ENCODE measurements at regions not wholly inside any gene's neighbourhood (a gene's known extent, or its start where the extent isn't known, plus 50 kb on each side); places are given as distances from the start of the nearest gene placed in this dataset.
"Not testable (repeated sequence)": the region's sequence is repeated elsewhere in the genome, so short reads cannot be mapped to it uniquely, and the experiment has no call there.

DNA sequence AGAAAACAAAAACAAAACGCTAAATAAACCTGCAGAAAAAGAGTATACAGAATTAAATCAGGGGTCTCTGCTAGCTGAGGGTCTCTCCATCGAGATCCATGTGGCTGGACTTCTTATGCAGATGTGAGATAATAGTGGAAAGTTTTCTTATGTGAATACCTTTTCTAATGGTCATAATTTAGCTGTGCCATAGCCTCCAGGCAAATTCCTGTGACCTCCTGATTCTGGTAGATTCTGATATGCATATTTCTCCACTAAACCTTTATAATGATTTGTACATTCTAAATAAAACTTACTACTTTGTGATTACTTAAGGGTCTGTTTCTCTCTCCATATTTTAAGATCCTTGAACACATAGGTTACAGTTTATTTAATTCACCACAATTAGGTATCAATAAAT lies 1002.6 kb downstream of the GALC start:
- no peak for DNase-seq (ENCODE audit: low spot score)

DNA sequence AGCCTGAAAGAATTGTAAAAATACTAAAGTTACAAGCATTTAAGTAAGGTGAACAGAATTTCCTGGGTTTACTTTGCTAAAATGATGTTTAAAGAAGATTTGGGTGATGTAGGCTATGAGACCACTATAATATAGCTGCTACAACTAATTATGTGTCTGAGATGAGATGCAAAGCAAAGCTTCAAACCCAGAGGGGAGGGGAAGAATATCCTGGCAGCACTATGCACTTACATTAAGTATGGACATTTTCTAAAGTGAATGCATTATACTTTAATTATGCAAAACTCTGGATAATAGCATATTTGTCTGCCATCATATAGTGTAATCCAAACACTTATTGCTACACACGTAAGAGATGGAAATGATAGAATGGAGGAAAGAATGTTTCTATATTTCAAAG lies 1003.7 kb downstream of the GALC start:
- DNase-seq (ENCODE audit: low spot score): no peak

DNA sequence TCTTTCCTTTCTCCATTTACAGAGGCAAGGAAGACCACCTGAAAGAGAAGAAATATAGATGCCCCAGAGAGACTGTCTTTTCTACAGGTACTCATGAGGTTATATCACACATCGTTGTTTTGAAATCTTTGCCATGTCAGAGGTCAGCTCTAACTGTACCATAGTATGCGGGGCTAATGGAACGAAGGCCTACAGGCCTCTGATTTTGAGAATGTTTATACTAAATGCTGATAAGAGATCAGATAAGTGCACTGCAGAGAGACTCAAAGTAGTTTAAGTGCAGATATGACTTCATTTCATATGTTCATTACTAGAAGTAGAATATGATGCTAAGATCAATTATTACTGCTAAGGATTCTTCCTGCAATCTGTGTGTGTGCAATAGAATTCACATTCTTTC lies 1005.0 kb downstream of the GALC start:
- no peak for DNase-seq (ENCODE audit: low spot score)

DNA sequence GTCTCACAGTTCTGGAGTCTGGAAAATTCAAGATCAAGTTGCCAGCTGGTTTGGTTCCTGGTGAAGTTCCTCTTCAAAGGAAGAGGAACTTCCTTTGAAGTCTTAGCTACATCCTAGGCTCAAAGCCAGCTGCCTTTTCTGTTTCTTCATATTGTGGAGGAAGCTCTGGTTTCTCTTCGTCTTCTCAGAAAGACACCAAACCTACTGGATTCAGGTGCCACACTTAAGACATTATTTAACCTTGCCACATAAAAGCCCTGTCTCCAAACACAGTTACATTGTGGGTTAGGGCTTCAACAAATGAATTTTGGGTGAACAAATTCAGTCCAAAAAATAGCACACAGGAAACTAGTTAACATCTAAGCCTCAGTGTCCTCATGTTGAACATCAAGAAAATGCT lies 1019.8 kb downstream of the GALC start:
- no peak for DNase-seq (ENCODE audit: low spot score)

DNA sequence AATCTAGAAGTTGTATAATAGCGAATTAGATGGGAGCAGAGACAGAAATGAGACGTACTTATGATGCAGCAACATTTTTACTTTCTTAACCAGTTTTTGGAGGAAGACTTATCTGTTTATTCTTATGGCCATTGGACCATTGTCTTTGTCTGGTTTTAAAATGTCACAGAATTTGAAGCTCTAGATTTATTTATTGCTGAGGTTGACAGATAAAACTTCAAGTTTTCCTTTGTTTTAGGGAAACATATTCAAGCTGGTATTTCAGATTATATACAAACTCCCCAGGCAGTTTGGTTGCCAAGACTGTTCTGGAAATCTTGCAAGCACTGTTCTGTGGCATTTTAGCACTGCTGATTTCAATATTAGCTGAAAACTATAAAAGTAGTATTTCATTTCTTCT lies 1021.7 kb downstream of the GALC start:
- DNase-seq (ENCODE audit: low spot score): no peak

DNA sequence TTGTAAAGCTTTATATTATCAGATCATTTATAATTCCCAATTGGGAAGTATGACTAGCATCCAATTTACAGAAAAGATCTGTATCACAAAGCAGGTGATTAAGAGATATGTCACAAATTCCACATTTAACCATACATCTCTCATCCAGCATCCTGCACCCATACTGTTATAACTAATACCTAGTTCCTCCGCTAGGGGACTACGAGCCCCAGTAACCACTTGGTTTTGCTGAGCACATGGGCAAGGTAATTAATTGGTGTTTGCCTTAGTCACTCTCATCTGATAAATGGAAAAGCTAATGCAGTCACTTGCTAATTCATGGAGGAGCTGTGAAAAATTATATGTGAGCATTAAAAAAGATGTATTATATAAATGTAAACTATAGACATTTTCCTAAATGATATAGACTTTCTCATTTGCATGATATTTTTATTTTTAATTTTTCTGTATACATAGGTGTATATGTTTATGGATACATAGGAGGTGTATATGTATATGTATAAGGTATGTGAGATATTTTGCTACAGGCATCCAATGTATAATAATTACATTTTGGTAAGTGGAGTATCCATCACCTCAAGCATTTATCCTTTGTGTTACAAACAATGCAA lies 1031.8 kb downstream of the GALC start:
- DNase-seq (ENCODE audit: low spot score): no peak

DNA sequence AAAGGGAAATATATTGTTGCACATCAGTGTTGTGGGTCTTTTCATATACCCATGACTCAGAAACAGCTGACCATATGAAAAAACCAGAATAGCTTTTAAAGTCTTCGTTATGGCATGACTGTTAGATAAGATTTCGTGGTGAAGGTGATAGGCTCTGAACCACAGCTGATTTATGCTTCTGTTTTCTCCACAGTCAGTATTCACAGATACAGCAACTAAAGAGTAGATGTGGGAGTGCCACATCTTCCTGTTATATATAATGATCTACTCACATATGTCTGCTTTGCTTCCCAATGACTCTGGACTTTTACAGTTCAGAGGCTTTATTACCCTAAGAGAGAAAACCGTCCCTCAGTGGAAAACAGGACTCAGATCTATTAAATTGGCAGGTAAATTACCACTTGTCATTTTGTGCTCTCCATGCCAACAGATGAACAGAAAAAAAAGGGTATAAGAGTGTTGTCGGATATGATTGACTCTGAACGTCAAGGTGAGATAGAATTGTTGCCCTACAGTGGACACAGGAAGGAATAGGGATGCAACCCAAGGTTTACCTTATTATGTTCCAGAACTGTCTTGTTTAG lies 1037.1 kb downstream of the GALC start:
- no peak for DNase-seq (ENCODE audit: low spot score)

DNA sequence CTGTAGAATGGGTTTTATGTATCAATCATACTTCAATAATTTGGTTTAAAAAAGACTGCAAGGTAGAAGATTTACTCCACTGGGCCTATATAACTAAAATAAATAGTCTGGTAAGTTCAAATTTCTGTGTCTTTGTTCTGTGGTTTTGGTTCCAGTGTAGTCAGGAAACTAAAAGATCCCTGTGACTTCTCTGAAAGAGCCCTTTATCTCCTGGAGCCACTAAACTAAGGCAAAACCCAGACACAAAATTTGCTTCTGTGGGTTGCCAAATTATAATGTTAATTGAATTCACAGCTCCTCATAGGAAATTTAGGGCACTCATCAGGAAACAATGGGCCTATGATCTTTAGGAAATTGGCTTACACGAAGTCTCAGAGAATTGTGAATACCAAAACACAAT lies 1038.4 kb downstream of the GALC start:
- no peak for DNase-seq (ENCODE audit: low spot score)

DNA sequence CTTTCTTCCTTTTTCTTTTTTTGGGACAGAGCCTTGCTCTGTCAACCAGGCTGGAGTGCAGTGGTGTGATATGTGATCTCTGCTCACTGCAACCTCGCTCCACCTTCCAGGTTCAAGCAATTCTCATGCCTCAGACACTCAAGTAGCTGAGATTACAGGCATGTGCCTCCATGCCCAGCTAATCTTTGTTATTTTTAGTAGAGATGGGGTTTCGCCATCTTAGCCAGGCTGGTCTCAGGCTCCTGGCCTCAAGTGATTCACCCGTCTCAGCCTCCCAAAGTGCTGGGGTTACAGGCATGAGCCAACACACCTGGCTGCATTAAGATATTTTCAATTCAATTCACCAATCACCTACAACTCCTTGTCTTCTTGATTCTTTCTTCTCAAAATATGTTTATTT lies 1046.5 kb downstream of the GALC start:
- DNase-seq (ENCODE audit: low spot score): no peak

DNA sequence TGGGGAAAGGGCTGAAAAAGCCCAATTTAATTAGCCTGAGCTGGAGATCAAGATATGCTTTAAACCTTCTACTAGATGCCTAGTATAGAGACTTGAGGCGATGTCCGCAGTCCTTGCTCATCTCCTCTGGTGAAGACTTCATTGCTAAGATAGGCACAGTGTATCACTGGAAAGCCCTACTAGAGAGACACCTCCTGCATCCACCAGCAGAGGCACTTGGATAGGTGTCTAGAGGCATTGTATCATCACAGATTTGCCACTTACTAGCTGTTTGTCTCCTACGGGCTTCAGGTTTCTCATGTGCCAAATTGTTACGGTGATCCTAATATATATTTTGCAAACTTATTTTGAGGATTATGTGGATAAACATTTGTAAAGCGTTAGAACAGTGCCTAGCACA lies 1048.5 kb downstream of the GALC start:
- no peak for DNase-seq (ENCODE audit: low spot score)

DNA sequence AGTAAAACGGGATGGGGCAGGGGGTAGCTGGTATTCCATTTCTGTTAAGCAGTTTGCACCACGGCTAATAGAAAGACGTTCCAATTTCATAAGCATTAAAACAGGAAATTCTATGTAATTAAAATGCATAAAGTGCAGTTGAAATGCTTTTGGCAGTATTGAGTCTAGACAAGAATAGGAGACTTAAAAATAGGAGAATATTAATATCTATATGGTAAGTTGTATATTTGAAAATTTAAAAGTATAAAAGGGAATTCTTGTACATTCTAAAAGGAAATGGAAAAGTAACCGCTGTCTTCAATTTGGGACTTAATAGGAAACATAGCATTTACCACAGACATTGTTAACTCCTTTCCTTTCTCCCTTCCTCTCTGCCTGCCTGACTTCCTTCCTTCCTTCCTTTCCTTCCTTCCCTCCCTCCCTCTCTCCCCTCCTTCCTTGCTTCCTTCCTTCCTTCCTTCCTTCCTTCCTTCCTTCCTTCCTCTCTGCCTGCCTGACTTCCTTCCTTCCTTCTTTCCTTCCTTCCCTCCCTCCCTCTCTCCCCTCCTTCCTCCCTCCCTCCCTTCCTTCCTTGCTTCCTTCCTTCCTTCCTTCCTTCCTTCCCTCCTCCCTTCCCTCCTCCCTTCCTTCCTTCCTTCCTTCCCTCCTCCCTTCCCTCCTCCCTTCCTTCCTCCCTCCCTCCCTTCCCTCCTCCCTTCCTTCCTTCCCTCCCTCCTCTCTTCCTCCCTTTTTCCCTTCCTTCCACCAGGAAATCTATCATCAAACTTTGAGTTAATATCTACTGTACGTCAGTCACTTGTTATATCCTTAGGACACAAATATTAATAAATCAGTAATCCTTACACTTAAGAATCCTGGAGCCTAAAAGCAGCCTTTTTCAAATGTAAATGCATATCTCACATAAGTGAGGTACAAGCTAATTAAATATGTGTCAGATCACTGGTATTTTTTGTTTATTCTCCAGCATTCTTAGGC lies 1049.3 kb downstream of the GALC start:
- DNase-seq (ENCODE audit: low spot score): no peak

DNA sequence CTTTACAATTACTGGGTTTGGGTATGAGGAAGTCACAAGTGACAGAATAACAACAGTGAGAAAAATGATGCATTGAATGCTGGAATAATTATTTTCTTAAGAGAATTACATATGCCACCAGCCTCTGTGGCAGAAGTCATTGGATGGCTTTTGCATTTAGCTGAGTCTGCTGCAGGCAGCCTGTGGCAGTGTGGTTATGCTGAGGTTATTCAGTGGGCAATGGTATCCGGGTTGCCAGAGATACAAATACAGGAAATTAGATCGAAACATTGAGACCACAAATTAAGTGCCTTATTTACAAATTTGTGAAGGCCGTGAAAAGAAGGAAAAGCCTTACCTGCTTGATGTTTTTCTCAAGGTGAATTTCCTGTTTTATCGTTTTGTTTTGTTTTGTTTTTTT lies 1050.0 kb downstream of the GALC start:
- DNase-seq (ENCODE audit: low spot score): no peak

DNA sequence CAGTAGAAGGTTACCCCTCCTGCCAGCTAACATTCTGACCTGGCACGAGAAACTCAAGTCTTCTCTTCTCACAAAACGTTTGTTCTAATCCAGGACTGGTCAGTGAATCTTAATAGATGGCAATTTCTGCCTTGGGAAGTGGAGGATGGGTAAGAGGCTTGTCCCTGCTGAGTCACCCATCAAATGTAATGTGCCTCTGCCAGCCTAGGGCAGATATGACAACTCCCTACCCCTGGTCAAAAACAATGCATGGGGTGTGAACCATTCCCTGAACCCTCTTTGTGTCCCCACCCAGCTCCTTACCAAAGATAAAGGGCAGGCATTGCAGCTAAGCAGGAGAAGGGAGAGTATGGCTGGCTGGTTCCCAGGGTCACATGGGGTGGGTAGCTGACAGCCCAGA lies 1052.9 kb downstream of the GALC start:
- no peak for DNase-seq (ENCODE audit: low spot score)

DNA sequence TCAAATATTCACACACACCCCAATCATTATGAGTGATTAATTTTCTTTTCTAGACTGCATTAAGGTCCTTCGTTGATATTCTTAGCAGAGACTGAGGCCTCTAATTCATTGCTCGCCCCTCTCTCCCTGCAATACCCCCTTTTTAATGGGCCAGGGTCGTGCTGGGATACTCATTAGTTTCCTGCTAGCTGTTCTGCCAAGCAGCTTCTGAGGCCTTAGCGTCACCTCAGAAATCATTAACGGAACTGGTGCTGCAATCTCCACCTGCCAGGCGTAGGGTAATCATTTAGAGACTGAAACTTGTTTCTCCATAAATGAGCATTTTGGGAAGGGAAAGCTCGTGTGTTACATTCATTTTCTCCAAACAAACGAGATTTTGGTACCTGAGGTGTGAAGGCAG lies 1054.7 kb downstream of the GALC start:
- DNase-seq (ENCODE audit: low spot score): no peak

DNA sequence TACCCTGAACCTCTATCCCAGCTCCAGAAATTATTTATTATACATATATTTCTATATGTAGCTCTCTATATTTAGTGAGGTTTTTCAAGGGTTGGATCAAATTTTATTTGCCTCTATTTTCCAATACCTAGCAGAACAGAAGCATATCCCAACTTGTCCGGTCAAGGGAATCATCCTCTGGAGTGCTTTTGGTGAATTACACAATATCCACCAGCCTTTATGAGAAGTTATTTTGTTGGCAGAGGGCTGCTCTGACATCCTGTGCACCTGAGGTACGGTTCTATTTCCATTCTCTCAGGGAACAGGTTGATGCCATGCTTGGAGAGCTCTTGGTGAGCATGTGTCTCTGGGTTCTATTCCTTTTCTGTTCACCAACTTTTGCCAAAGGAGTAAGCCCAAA lies 1056.4 kb downstream of the GALC start:
- no peak for DNase-seq (ENCODE audit: low spot score)

DNA sequence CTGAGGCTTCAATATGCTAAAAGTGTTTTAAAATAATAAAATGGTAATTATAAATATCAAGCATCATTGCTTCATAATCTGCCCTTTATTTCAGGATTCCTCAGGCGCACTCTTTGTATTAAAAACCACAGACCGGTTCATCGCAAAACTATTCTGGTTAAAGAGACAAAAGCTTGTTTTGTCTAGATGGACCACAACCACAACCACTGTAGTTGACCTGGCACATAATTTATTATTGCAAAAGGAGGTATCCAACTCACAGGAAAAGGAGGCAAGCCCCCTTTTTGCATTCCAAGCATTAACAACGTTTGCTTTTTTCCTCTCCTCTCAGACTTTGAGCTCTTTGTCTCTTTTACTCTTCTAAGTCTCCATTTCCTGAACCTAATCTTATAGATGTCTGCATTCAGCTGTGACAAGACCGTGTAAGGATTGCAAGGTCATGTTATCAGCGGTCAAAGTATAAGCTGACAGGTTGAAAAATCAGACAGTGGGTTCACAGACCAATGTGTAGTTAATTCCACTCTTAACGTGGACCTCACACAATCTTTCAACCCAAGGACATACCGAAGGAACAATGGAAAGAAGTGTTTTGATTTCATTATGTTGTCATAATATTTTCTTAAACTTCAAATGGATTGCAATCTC lies 1057.6 kb downstream of the GALC start:
- peak; percentile 60 for DNase-seq (ENCODE audit: low spot score)

DNA sequence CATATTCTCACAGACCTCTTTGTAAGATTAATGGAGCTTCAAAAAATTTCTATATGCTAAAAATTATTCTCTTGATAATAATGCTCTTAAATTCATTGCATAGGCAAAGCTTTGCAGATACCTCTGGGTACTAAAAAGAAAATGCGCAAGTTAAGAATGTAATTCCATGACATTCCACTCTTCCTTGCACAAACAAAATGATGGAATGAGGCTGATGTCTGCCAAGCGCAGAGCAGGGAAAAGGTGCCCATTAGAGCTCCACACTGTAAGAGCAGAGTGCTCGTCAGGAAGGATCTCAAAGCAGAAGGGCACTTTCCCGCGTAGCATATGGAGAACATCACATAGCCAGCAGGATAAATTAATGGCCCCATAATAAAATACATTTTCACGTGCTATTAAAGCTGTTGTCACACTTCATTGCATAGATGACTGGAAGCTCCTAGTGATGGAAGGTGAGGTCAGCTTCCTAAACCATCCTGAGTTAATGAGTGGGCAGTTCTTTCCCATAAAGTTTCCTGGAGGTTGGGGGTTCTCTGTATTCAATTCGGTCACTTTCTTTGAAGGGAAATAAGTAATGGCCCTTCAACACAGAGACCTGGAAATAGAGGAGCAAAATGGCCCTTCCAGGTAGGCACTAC lies 1058.9 kb downstream of the GALC start:
- DNase-seq (ENCODE audit: low spot score): no peak

DNA sequence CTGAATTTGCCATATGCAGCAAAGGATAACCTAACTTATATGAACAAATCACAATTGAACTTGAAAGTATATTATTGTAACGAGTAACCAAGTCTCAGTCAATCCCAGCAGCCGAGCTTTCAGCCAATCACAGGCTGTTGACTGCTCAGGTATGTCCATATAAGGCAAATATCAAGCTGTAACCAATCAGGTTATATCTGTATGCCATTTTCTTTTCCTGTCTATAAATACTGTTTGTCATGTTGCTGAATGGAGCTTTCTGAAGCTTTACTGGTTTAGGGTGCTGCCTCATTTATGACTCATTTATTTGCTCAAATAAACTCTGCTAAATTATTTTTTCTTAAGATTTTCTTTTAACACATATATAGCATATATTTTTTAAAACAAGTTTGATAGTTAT lies 1059.5 kb downstream of the GALC start:
- no peak for DNase-seq (ENCODE audit: low spot score)

DNA sequence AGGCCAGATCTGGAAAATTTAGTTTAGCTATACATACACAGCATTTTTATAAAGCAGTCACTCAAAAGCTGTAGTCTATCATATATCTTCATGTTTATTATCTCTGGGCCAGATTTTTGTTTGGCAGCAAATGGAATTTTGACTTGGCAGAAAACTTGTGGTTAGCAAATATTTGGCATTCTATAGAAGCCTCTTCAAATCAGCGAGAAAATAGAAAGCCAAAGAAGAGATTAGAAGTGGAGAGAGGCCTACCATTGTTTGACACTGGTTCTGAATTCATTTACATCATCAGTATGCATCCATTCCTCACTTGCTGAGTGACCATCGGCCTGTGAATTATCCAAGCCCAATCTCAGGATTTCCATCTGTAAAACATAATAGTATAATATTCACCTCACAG lies 1077.6 kb downstream of the GALC start:
- no peak for DNase-seq (ENCODE audit: low spot score)

DNA sequence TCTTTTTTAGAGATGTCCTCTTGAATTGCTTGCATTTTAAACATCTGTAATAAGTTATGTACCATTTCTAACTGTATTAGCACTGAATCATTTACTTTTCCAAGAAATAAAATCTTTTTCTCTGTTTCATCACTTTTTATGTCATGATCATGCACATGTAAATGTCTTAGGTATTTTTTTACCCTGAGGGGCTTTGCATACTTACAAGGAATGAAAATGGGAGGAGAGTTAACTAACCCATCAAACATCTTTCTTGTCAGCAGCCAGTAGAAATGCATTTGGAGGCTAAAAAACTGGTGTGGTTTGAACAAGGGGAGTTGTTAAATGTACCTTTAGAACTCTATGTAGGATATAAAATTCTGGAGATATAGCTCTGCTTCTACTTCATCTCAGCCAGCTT lies 1080.3 kb downstream of the GALC start:
- DNase-seq (ENCODE audit: low spot score): no peak

DNA sequence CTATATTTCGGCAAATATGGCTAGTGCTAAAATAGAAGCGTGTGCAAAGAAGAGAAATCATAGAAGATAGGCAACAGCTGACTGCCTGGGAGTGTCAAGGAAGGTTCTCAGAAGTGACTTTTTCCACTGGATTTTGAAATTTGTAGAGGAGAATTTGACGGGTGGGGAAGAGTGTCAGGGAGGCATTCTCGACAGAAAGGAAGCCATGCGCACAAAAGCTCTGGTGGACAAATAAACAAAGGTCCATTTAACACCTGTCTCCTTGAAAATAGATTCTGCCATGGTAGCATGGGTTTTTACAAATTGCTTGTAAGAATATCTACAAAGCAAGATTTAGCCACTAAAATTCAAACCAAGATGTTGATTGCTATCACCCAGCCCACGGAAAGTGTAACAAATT lies 1081.5 kb downstream of the GALC start:
- no peak for DNase-seq (ENCODE audit: low spot score)

DNA sequence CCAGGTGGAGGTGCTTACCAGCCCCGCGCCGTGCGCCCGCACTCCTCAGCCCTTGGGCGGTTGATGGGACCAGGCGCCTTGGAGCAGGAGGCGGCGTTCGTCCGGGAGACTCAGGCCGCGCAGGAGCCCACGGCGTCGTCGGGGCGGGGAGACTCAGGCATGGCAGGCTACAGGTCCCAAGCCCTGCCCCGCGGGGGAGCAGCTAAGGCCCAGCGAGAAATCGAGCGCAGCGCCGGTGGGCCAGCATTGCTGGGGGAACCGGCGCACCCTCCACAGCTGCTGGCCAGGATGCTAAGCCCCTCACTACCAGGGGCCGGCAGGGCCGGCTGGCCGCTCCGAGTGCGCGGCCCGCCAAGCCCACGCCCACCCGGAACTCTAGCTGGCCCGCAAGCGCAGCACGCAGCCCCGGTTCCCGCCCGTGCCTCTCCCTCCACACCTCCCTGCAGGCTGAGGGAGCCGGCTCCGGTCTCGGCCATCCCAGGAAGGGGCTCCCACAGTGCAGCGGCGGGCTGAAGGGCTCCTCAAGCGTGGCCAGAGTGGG lies 1087.5 kb downstream of the GALC start:
- not testable (repeated sequence) for DNase-seq (ENCODE audit: low spot score)

Data from AG20443 (cell line).